ENCODE measurements at regions not wholly inside any gene's neighbourhood (a gene's known extent, or its start where the extent isn't known, plus 50 kb on each side); places are given as distances from the start of the nearest gene placed in this dataset.
A peak's percentile ranks its signal among the peaks of the same experiment; 100 is the strongest.

DNA sequence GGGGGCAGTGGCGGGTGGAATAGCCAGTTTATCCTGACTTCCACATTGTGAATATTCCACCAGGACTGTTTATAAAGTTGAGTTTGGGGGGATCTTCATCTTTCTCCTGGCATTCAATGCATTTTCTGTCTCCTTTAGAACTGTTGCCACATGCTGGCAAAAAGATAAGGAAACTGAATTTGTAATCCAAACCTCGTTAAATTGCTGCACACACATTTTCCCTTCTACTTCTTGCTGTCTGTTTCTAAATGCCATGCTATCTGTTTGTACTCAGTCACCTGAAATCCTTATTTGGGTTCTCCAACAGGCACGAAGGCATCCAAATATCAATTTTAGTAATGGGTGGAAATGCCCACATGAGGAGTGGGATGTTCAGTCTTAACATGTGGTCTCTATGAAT is 180.2 kb upstream of the CCN2 start:
- ATAC-seq: peak; percentile 2; the same call in 2 of the 3 replicates
- TF ChIP-seq ZNF8 (CRISPR knock-in tag; IDR thresholded peaks at IDR 0.05) (no peak), PPARA (CRISPR knock-in tag; IDR thresholded peaks at IDR 0.05; ENCODE audit: borderline replicate concordance) (no peak), TCF4 (CRISPR knock-in tag; IDR thresholded peaks at IDR 0.05; ENCODE audit: borderline replicate concordance) (no peak), TOX (CRISPR knock-in tag; IDR thresholded peaks at IDR 0.05; ENCODE audit: borderline replicate concordance) (no peak)
- TF ChIP-seq, protein P1, sequence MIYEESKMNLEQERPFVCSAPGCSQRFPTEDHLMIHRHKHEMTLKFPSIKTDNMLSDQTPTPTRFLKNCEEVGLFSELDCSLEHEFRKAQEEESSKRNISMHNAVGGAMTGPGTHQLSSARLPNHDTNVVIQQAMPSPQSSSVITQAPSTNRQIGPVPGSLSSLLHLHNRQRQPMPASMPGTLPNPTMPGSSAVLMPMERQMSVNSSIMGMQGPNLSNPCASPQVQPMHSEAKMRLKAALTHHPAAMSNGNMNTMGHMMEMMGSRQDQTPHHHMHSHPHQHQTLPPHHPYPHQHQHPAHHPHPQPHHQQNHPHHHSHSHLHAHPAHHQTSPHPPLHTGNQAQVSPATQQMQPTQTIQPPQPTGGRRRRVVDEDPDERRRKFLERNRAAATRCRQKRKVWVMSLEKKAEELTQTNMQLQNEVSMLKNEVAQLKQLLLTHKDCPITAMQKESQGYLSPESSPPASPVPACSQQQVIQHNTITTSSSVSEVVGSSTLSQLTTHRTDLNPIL (CRISPR knock-in tag; IDR thresholded peaks at IDR 0.05; ENCODE audit: low read depth): no peak
- TF ChIP-seq, protein P2, sequence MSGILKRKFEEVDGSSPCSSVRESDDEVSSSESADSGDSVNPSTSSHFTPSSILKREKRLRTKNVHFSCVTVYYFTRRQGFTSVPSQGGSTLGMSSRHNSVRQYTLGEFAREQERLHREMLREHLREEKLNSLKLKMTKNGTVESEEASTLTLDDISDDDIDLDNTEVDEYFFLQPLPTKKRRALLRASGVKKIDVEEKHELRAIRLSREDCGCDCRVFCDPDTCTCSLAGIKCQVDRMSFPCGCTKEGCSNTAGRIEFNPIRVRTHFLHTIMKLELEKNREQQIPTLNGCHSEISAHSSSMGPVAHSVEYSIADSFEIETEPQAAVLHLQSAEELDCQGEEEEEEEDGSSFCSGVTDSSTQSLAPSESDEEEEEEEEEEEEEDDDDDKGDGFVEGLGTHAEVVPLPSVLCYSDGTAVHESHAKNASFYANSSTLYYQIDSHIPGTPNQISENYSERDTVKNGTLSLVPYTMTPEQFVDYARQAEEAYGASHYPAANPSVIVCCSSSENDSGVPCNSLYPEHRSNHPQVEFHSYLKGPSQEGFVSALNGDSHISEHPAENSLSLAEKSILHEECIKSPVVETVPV (CRISPR knock-in tag; IDR thresholded peaks at IDR 0.05): no peak

DNA sequence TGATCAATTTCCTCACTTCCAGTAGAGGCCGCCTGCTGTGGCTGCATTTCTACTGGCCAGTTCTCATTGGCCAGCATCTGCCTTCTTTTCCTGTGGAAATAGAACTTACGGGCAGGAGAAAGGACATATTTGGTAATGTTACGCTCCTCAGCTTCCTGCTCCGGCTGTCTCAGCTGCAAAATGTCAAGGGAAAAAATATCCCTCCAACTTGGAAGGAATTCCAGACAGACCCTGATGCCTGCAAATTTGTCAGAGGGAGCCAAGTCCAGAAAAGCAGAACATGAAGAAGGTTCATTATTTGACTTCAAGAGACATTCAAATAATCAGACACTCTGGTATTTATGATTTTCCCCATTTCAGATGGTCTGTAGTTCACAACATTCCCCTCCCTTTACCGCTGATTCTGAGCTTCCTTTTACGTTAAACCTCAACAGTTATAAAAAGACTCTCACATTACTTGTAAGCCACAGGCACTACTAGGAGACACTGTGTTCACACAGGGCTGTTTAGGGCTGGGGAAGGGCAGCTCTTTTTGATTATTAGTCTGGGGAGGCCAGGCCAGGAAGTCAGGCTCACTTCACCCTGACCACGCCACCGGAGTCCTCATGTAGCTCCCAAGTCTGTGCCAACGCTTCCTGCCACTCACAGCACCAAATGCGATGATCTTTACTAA is 179.6 kb upstream of the CCN2 start:
- no peak for TF ChIP-seq ZNF8 (CRISPR knock-in tag; IDR thresholded peaks at IDR 0.05)
- TF ChIP-seq, protein P3, sequence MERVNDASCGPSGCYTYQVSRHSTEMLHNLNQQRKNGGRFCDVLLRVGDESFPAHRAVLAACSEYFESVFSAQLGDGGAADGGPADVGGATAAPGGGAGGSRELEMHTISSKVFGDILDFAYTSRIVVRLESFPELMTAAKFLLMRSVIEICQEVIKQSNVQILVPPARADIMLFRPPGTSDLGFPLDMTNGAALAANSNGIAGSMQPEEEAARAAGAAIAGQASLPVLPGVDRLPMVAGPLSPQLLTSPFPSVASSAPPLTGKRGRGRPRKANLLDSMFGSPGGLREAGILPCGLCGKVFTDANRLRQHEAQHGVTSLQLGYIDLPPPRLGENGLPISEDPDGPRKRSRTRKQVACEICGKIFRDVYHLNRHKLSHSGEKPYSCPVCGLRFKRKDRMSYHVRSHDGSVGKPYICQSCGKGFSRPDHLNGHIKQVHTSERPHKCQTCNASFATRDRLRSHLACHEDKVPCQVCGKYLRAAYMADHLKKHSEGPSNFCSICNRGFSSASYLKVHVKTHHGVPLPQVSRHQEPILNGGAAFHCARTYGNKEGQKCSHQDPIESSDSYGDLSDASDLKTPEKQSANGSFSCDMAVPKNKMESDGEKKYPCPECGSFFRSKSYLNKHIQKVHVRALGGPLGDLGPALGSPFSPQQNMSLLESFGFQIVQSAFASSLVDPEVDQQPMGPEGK (CRISPR knock-in tag; IDR thresholded peaks at IDR 0.05; ENCODE audit: borderline replicate concordance): no peak
- TF ChIP-seq TOX (CRISPR knock-in tag; IDR thresholded peaks at IDR 0.05; ENCODE audit: borderline replicate concordance): no peak
- TF ChIP-seq, protein P4, sequence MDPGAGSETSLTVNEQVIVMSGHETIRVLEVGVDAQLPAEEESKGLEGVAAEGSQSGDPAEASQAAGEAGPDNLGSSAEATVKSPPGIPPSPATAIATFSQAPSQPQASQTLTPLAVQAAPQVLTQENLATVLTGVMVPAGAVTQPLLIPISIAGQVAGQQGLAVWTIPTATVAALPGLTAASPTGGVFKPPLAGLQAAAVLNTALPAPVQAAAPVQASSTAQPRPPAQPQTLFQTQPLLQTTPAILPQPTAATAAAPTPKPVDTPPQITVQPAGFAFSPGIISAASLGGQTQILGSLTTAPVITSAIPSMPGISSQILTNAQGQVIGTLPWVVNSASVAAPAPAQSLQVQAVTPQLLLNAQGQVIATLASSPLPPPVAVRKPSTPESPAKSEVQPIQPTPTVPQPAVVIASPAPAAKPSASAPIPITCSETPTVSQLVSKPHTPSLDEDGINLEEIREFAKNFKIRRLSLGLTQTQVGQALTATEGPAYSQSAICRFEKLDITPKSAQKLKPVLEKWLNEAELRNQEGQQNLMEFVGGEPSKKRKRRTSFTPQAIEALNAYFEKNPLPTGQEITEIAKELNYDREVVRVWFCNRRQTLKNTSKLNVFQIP (CRISPR knock-in tag; IDR thresholded peaks at IDR 0.05; ENCODE audit: borderline replicate concordance, low read depth): no peak
- TF ChIP-seq SNAI2 (CRISPR knock-in tag; IDR thresholded peaks at IDR 0.05): no peak
- TF ChIP-seq TCF4 (CRISPR knock-in tag; IDR thresholded peaks at IDR 0.05; ENCODE audit: borderline replicate concordance): no peak
- no peak for TF ChIP-seq ZC3H10 (CRISPR knock-in tag; IDR thresholded peaks at IDR 0.05)
- TF ChIP-seq BACH2 (CRISPR knock-in tag; IDR thresholded peaks at IDR 0.05; ENCODE audit: borderline replicate concordance): no peak
- no peak for TF ChIP-seq CSDC2 (CRISPR knock-in tag; IDR thresholded peaks at IDR 0.05)
- no peak for TF ChIP-seq ZFP30 (CRISPR knock-in tag; IDR thresholded peaks at IDR 0.05)
- no peak for TF ChIP-seq ZNF70 (CRISPR knock-in tag; IDR thresholded peaks at IDR 0.05)
- no peak for TF ChIP-seq GLIS3 (CRISPR knock-in tag; IDR thresholded peaks at IDR 0.05)
- TF ChIP-seq, protein P5, sequence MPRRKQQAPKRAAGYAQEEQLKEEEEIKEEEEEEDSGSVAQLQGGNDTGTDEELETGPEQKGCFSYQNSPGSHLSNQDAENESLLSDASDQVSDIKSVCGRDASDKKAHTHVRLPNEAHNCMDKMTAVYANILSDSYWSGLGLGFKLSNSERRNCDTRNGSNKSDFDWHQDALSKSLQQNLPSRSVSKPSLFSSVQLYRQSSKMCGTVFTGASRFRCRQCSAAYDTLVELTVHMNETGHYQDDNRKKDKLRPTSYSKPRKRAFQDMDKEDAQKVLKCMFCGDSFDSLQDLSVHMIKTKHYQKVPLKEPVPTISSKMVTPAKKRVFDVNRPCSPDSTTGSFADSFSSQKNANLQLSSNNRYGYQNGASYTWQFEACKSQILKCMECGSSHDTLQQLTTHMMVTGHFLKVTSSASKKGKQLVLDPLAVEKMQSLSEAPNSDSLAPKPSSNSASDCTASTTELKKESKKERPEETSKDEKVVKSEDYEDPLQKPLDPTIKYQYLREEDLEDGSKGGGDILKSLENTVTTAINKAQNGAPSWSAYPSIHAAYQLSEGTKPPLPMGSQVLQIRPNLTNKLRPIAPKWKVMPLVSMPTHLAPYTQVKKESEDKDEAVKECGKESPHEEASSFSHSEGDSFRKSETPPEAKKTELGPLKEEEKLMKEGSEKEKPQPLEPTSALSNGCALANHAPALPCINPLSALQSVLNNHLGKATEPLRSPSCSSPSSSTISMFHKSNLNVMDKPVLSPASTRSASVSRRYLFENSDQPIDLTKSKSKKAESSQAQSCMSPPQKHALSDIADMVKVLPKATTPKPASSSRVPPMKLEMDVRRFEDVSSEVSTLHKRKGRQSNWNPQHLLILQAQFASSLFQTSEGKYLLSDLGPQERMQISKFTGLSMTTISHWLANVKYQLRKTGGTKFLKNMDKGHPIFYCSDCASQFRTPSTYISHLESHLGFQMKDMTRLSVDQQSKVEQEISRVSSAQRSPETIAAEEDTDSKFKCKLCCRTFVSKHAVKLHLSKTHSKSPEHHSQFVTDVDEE (CRISPR knock-in tag; IDR thresholded peaks at IDR 0.05): no peak
- TF ChIP-seq ZNF565 (CRISPR knock-in tag; conservative IDR thresholded peaks at IDR 0.05; ENCODE audit: low read depth): no peak
- TF ChIP-seq PPARA (CRISPR knock-in tag; IDR thresholded peaks at IDR 0.05; ENCODE audit: borderline replicate concordance): no peak
- no peak for TF ChIP-seq ZFP3 (CRISPR knock-in tag; IDR thresholded peaks at IDR 0.05)
- no peak for TF ChIP-seq RARB (CRISPR knock-in tag; IDR thresholded peaks at IDR 0.05)
- peak; percentile 55 for ATAC-seq

DNA sequence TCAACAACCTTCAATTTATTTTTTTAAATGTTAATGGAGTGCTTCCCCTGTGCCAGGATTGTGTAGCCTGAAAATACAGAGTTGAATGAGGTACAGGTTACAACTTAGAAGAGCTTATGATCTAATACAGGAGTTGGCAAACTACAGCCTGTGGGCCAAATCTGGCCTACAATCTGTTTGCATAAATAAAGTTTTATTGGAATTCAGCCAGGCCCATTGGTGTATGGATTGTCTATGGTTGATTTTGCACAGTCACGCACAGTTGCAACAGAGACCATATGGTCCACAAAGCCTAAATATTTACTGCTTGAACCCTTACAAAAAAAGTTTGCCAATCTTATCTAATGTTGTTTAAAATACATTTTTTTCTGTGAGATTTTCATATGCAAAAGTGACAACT is 177.3 kb upstream of the CCN2 start:
- TF ChIP-seq, protein P5 (CRISPR knock-in tag; IDR thresholded peaks at IDR 0.05): no peak
- TF ChIP-seq, protein P4 (CRISPR knock-in tag; IDR thresholded peaks at IDR 0.05; ENCODE audit: borderline replicate concordance, low read depth): no peak
- TF ChIP-seq ZNF8 (CRISPR knock-in tag; IDR thresholded peaks at IDR 0.05) (no peak), ZNF70 (CRISPR knock-in tag; IDR thresholded peaks at IDR 0.05) (no peak), BACH2 (CRISPR knock-in tag; IDR thresholded peaks at IDR 0.05; ENCODE audit: borderline replicate concordance) (no peak)
- ATAC-seq: no peak

All from SK-N-SH treated with all-trans-retinoic acid at 6 μM for 48 hours (cell line).